ENCODE measurements at regions not wholly inside any gene's neighbourhood (a gene's known extent, or its start where the extent isn't known, plus 50 kb on each side); places are given as distances from the start of the nearest gene placed in this dataset.

- H3K9me3 Mint-ChIP-seq = no peaks in the 10 kb centered on the region
- ChIA-PET CTCF (interaction anchor here (4.6 kb wide), 1 partner anchor 14 kb away, joined by 21 read pairs; no protein-coding TSS in a partner anchor), POLR2A (no interaction called here)
- H3K27ac Mint-ChIP-seq = no peak overlapping the region
- H3K27me3 Mint-ChIP-seq = peaks cover 63% of the 10 kb centered on the region
- DNase-seq = no peak
- no peak overlapping the region for H3K4me3 Mint-ChIP-seq
- H3K4me1 Mint-ChIP-seq = no peaks in the 10 kb centered on the region
- no peaks in the 10 kb centered on the region for H3K36me3 Mint-ChIP-seq (ENCODE audit: low read depth)
These were observed 99.0 kb downstream of the TEX26 start for GRCh38 chr13:31031482-31031881.

GRCh38 chr13:31029102-31029501 lies 96.6 kb downstream of the TEX26 start:
- Mint-ChIP-seq H3K27ac (no peak overlapping the region), H3K4me1 (no peaks in the 10 kb centered on the region), H3K4me3 (no peak overlapping the region), H3K9me3 (no peaks in the 10 kb centered on the region), H3K36me3 (ENCODE audit: low read depth) (no peaks in the 10 kb centered on the region), H3K27me3 (peaks cover 44% of the 10 kb centered on the region)
- POLR2A ChIA-PET = no interaction called here
- CTCF ChIA-PET = interaction anchor here (4.6 kb wide), 1 partner anchor 16 kb away, joined by 21 read pairs; no protein-coding TSS in a partner anchor
- no peak for DNase-seq

- H3K9me3 Mint-ChIP-seq = no peaks in the 10 kb centered on the region
- H3K27me3 Mint-ChIP-seq = peaks cover 40% of the 10 kb centered on the region
- no peak overlapping the region for H3K4me3 Mint-ChIP-seq
- DNase-seq = no peak
- CTCF ChIA-PET = interaction anchor here (2.6 kb wide), 1 partner anchor 17 kb away, joined by 11 read pairs; no protein-coding TSS in a partner anchor
- H3K36me3 Mint-ChIP-seq (ENCODE audit: low read depth) = no peaks in the 10 kb centered on the region
- H3K27ac Mint-ChIP-seq = no peak overlapping the region
- H3K4me1 Mint-ChIP-seq = no peaks in the 10 kb centered on the region
- POLR2A ChIA-PET = no interaction called here
These were observed 94.7 kb downstream of the TEX26 start for GRCh38 chr13:31027136-31027535.
